K562 (cell line): ENCODE measurements at regions not wholly inside any gene's neighbourhood (a gene's known extent, or its start where the extent isn't known, plus 50 kb on each side); places are given as distances from the start of the nearest gene placed in this dataset.

Experiments used
- ATAC-seq: fragments of 200-7000 bp; cut with Tn5 transposase; 3 replicates; pipeline ENCODE4 v1.9.1; 2020; ENCODE audit warnings: moderate library complexity
- BruUV-seq: library from RNA; stranded (reverse); fragments of 400-500 nt; replicated peaks from 2 replicates; lab custom pipeline; 2021; lab: Mats Ljungman, UMichigan
- CTCF ChIA-PET: fragments of 300-600 bp; formaldehyde crosslinking; extraction: SDS; loops from one replicate; lab custom pipeline; 2021; ENCODE audit warnings: low intra/inter-chr PET ratio; lab: Yijun Ruan, JAX
- POLR2A ChIA-PET: fragments of 300-600, 350-650 bp; sonication (Branson Sonifier 250); formaldehyde crosslinking; extraction: SDS; loops from one replicate; lab custom pipeline; 2021; ENCODE audit warnings: antibody characterized with exemption, inconsistent platforms; lab: Yijun Ruan, JAX
- DNase-seq, 4 experiments: peaks; one replicate each; pipeline versions ENCODE4 v3.0.0 to v3.0.0-alpha.2; 2011 to 2018; ENCODE audit warnings: low spot score in 3 of 4, mixed read lengths in 3 of 4; ENCODE audit errors: extremely low read depth in 1 of 4
- FAIRE-seq: peaks from 2 replicates; lab custom pipeline; 2011; peaks lifted over from hg19 to GRCh38; lab: Jason Lieb, UNC
- H2AFZ ChIP-seq: 2 replicates; pipeline ENCODE4 v1.6.0; 2011; ENCODE audit warnings: low read depth, low read length, control low read depth, inconsistent platforms
- H3K27ac ChIP-seq: fragments of 200-600 bp; 3 replicates; pipeline ENCODE4 v1.8.0; 2011; ENCODE audit warnings: low read depth, mild to moderate bottlenecking, control low read depth, inconsistent platforms, low read length, moderate library complexity, mixed read lengths; ENCODE audit errors: extremely low read depth
- H3K27me3 ChIP-seq, 2 experiments: fragments of 300-600 bp in 1 of 2; 2 replicates in 1 of 2; 3 replicates in 1 of 2; pipeline versions ENCODE4 v1.6.0 to v1.8.0; 2011; ENCODE audit warnings: inconsistent platforms in 2 of 2, low read length in 2 of 2, mild to moderate bottlenecking in 1 of 2, mixed read lengths in 1 of 2, moderate library complexity in 1 of 2; ENCODE audit not compliant: control insufficient read depth in 2 of 2, insufficient read depth in 2 of 2
- H3K36me3 ChIP-seq: fragments of 300-600 bp; 3 replicates; pipeline ENCODE4 v1.8.0; 2011; ENCODE audit warnings: mild to moderate bottlenecking, low read length, inconsistent platforms; ENCODE audit not compliant: control insufficient read depth, insufficient read depth
- H3K4me1 ChIP-seq, 2 experiments: fragments of 200-600 bp in 1 of 2; replicated peaks in 1 of 2; 2 replicates in 1 of 2; 3 replicates in 1 of 2; pipeline versions ENCODE4 v1.5.1 to v1.8.0; 2011; ENCODE audit warnings: inconsistent platforms in 2 of 2, low read length in 2 of 2, mild to moderate bottlenecking in 1 of 2, mixed read lengths in 1 of 2, moderate library complexity in 1 of 2; ENCODE audit not compliant: control insufficient read depth in 2 of 2, insufficient read depth in 2 of 2
- H3K4me2 ChIP-seq: 2 replicates; pipeline ENCODE4 v1.6.1; 2011; ENCODE audit warnings: low read length, control low read depth, inconsistent platforms, mixed read lengths; ENCODE audit not compliant: insufficient read depth
- H3K4me3 ChIP-seq: fragments of 200-600 bp; sonication (generic), shearing (Covaris generic); 2 replicates; pipeline ENCODE4 v1.5.1; 2016; ENCODE audit warnings: control low read depth, inconsistent platforms
- H3K79me2 ChIP-seq: fragments of 200-600 bp; 3 replicates; pipeline ENCODE4 v1.8.0; 2011; ENCODE audit warnings: low read length, inconsistent platforms; ENCODE audit not compliant: control insufficient read depth, insufficient read depth
- H3K9ac ChIP-seq, 2 experiments: 2 replicates each; pipeline versions ENCODE4 v1.6.0 to v1.6.1; 2011; ENCODE audit warnings: low read depth in 2 of 2, low read length in 2 of 2, control low read depth in 1 of 2, inconsistent platforms in 1 of 2, mild to moderate bottlenecking in 1 of 2, mixed read lengths in 1 of 2; ENCODE audit not compliant: insufficient read depth in 1 of 2
- H3K9me1 ChIP-seq: one replicate; pipeline ENCODE4 v1.6.0; 2011; ENCODE audit warnings: inconsistent platforms, mild to moderate bottlenecking, low read length, moderate library complexity; ENCODE audit not compliant: control insufficient read depth, insufficient read depth
- H3K9me3 ChIP-seq: replicated peaks from 2 replicates; pipeline ENCODE4 v1.5.1; 2011; ENCODE audit warnings: low read depth, low read length, inconsistent platforms; ENCODE audit not compliant: control insufficient read depth, insufficient read depth
- H4K20me1 ChIP-seq: replicated peaks from 2 replicates; pipeline ENCODE4 v1.6.1; 2011; ENCODE audit warnings: low read length, inconsistent platforms, mixed read lengths; ENCODE audit not compliant: control insufficient read depth, insufficient read depth
- ATF4 ChIP-seq: fragments of 450-650 bp; formaldehyde crosslinking; IDR thresholded peaks from 2 replicates; pipeline ENCODE4 v1.4.0; 2022; ENCODE audit warnings: mild to moderate bottlenecking, moderate library complexity
- CAMTA2 ChIP-seq: fragments of 250-450 bp; sonication (Bioruptor Pico); conservative IDR thresholded peaks from 2 replicates; pipeline ENCODE4 v1.5.1; 2022
- ETV5 ChIP-seq: sonication (generic); formaldehyde crosslinking; IDR thresholded peaks from 2 replicates; pipeline ENCODE4 v1.4.0; 2020; ENCODE audit warnings: low read depth, mild to moderate bottlenecking, missing genetic modification reagents
- HSF4 ChIP-seq: fragments of 250-450 bp; sonication (Bioruptor Pico); IDR thresholded peaks from 2 replicates; pipeline ENCODE4 v2.1.2; 2022; ENCODE audit warnings: mild to moderate bottlenecking, moderate library complexity, borderline replicate concordance
- ILK ChIP-seq: fragments of 450-650 bp; IDR thresholded peaks from 2 replicates; pipeline ENCODE4 v1.6.1; 2016; ENCODE audit warnings: missing genetic modification characterization, low read depth, mild to moderate bottlenecking, missing compliant biosample characterization, moderate library complexity, borderline replicate concordance
- KHSRP ChIP-seq: fragments of 450-650 bp; IDR thresholded peaks from 2 replicates; pipeline ENCODE4 v1.6.1; 2017
- MCM2 ChIP-seq: fragments of 450-650 bp; IDR thresholded peaks from 2 replicates; pipeline ENCODE4 v1.6.1; 2017; ENCODE audit warnings: low read depth, mild to moderate bottlenecking
- MITF ChIP-seq: IDR thresholded peaks from 2 replicates; pipeline ENCODE4 v1.6.1; 2014; ENCODE audit warnings: antibody characterized with exemption
- PHF8 ChIP-seq: fragments of 200-600 bp; sonication (generic); IDR thresholded peaks from 2 replicates; pipeline ENCODE4 v1.6.1; 2012; ENCODE audit warnings: mixed run types, mild to moderate bottlenecking, inconsistent platforms, low read length, moderate library complexity, borderline replicate concordance
- PHTF2 ChIP-seq: fragments of 250-450 bp; sonication (Bioruptor Pico); IDR thresholded peaks from 2 replicates; pipeline ENCODE4 v1.5.0; 2021; ENCODE audit warnings: mild to moderate bottlenecking
- RBM34 ChIP-seq: fragments of 200-400 bp; formaldehyde crosslinking; IDR thresholded peaks from 2 replicates; pipeline ENCODE4 v1.6.1; 2018; ENCODE audit warnings: low read length, borderline replicate concordance; ENCODE audit not compliant: insufficient read depth
- SMARCE1 ChIP-seq: fragments of 450-650 bp; IDR thresholded peaks from 2 replicates; pipeline ENCODE4 v1.7.1; 2016; ENCODE audit warnings: mild to moderate bottlenecking
- SPI1 ChIP-seq: IDR thresholded peaks from 2 replicates; pipeline ENCODE4 v1.6.1; 2011; ENCODE audit warnings: low read depth, low read length, control low read depth, borderline replicate concordance
- SRSF7 ChIP-seq: fragments of 200-400 bp; formaldehyde crosslinking; optimal IDR thresholded peaks from 2 replicates; pipeline ENCODE3; 2017; ENCODE audit warnings: mild to moderate bottlenecking, low read depth, low read length
- ZBTB33 ChIP-seq: sonication (generic); formaldehyde crosslinking; IDR thresholded peaks from 2 replicates; pipeline ENCODE4 v1.8.1; 2023; ENCODE audit warnings: mild to moderate bottlenecking, missing genetic modification reagents
- ZNF518B ChIP-seq: fragments of 250-450 bp; sonication (Bioruptor Pico); IDR thresholded peaks from 2 replicates; pipeline ENCODE4 v1.5.0; 2021; ENCODE audit warnings: mild to moderate bottlenecking, moderate library complexity
- ZNF717 ChIP-seq: fragments of 250-450 bp; sonication (Bioruptor Pico); IDR thresholded peaks from 2 replicates; pipeline ENCODE4 v1.5.0; 2021
- whole genome bisulfite sequencing: fragments of 100-300 bp; shearing (Covaris generic); methylation state at CpG from one replicate; pipeline ENCODE4 v1.1.6; 2016; ENCODE audit warnings: low coverage, mixed read lengths; ENCODE audit not compliant: insufficient coverage; ENCODE audit errors: missing lambda C conversion rate; 5-methylcytosine and 5-hydroxymethylcytosine counted together
- in situ Hi-C: fragments of 300-500 bp; cut with MboI; formaldehyde crosslinking; loops from 4 replicates; pipeline ENCODE4 v1.15.0; 2018; ENCODE audit warnings: inconsistent platforms, mixed read lengths
- intact Hi-C: fragments of 100-400 bp; cut with micrococcal nuclease; formaldehyde crosslinking; loops from 2 replicates; pipeline ENCODE4 v1.14.2; 2022

GRCh38 chr9:7894231-7894630 lies 94.7 kb upstream of the DMAC1 start:
- H3K27ac ChIP-seq: no peak overlapping the region
- TF ChIP-seq ZNF717 (CRISPR knock-in tag) (no peak), ZBTB33 (CRISPR knock-in tag) (no peak), ATF4 (no peak), HSF4 (no peak), PHF8 (no peak), PHTF2 (no peak), CAMTA2 (CRISPR knock-in tag) (no peak), MITF (no peak), ZNF518B (CRISPR knock-in tag) (no peak), RBM34 (no peak), SPI1 (no peak), MCM2 (no peak), ETV5 (CRISPR knock-in tag) (no peak), SRSF7 (no peak), ILK (no peak), SMARCE1 (no peak), KHSRP (no peak)

More at GRCh38 chr9:7894231-7894630, 94.7 kb upstream of the DMAC1 start:
- BruUV-seq: no TSS peak
- Histone ChIP-seq H3K9me3 (no peaks in the 10 kb centered on the region), H3K9ac (no peak overlapping the region), H2AFZ (no peak overlapping the region), H3K9me1 (no peaks in the 10 kb centered on the region), H3K4me1 (no peaks in the 10 kb centered on the region), H4K20me1 (no peaks in the 10 kb centered on the region), H3K36me3 (no peaks in the 10 kb centered on the region), H3K4me2 (no peak overlapping the region), H3K27me3 (no peaks in the 10 kb centered on the region), H3K4me3 (no peak overlapping the region), H3K79me2 (no peaks in the 10 kb centered on the region)
- CTCF ChIA-PET: no interaction called here
- ATAC-seq (no peak), FAIRE-seq (no peak), DNase-seq (no peak)
- intact Hi-C loops (no loop called here), in situ Hi-C loops (no loop called here)
- POLR2A ChIA-PET: interaction anchor here (0.5 to 1.5 kb wide), 2 partner anchors 21 to 53 kb away, joined by 3 to 4 read pairs; no protein-coding TSS in a partner anchor
- WGBS: 0% methylated on average over 4 of the region's 4 CpGs
